ENCODE measurements at regions not wholly inside any gene's neighbourhood (a gene's known extent, or its start where the extent isn't known, plus 50 kb on each side); places are given as distances from the start of the nearest gene placed in this dataset.
"Not testable (repeated sequence)": the region's sequence is repeated elsewhere in the genome, so short reads cannot be mapped to it uniquely, and the experiment has no call there.

DNA sequence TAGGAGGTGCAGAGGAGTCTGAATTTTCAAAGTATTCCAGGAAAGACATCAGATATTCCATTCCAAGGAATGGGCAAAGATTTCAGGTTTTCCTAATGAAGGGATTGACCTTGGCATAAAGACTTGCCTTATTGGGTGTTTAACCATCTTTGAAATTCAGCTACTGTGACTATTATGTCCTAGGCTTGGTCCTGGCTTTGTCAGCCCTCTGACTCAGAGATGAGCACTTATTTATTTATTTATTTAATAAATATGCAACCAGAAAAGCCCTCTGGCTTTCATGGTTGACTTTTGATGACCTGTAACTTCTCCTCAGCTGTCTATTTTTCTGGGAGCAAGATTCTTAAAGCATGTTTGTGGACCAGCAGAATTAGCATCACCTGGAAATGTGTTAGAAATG lies 455.1 kb downstream of the KIF2B start:
- DNase-seq (ENCODE audit: low read depth, low spot score) = no peak
- no peak overlapping the region for H3K4me3 ChIP-seq (ENCODE audit: low read length)

DNA sequence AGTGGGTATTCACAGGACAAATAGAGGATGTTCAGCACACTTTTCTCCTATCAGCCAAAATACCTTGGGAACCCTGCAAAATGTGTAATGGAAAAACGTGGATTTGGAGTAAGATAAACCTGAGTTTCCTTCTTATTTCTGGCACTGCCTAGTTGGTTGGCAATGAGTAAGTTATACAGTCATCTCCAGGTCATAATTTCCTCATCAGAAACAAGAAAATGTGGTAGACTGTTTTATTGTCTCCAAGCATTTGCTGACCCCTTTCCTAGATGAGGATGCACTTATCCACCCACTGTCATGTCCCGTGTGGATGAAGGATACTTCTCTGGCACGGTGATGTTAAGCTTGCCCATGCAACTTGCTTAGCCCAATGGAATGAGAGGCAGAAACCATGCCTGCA lies 458.0 kb downstream of the KIF2B start:
- no peak overlapping the region for H3K4me3 ChIP-seq (ENCODE audit: low read length)
- no peak for DNase-seq (ENCODE audit: low read depth, low spot score)

DNA sequence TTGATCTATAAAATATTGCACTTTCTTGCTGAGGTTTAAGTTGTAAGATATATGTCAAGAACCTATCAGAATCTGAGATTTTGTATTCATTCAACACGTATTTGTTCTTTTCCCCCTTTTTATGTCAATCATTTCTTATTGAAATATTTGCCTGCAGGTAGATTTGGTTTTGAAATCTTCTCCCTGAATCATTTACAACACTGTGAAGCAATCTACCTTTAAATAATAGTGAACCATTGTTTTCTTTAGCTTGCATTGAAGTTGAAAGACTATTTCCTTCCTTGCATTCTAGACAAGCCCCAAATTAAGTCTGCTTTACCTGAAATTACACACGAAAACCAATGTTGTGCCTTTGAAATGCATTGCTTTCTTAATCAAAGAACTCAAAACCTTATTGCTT lies 460.2 kb downstream of the KIF2B start:
- no peak for DNase-seq (ENCODE audit: low read depth, low spot score)

DNA sequence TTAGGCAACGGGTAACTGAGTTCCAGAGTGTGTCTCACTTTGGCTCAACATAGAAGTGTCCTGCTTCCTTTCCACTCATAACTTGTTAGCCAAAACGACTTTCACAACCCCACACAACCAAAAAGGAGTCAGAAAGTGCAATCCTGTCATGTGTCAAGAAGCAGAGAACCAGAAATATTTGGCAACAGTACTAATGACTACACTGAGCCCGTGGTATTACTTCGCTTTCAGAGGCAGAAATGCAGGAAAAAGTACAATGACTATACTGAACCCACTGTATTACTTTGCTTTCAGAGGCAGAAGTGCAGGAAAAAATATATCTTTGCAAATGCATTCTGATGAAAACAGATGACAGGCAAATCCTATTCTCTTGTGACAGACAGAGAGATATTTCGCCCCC lies 484.6 kb downstream of the KIF2B start:
- DNase-seq (ENCODE audit: low read depth, low spot score) = no peak
- no peak overlapping the region for H3K4me3 ChIP-seq (ENCODE audit: low read length)

More for the DNA sequence above, 460.2 kb downstream of the KIF2B start:
- no peak overlapping the region for H3K4me3 ChIP-seq (ENCODE audit: low read length)

DNA sequence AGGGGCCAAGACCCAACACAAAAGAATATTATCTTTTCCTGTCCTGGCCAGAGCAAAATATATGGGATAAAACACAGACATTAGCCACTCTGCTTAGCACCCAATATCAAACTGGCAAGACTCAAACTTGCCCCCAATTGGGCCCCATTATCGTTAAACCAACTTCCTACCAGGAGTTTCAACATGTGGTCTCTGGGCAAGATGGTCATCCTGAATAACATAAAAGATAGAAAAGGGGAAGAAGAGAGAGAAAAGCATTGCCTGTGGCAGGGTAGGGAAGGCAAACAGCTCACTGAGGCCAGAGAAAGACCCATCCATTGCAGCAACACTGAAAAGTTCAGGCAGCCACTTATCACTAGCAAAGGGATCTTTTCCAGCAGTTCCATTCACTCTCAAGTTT lies 502.1 kb downstream of the KIF2B start:
- no peak overlapping the region for H3K4me3 ChIP-seq (ENCODE audit: low read length)
- no peak for DNase-seq (ENCODE audit: low read depth, low spot score)

DNA sequence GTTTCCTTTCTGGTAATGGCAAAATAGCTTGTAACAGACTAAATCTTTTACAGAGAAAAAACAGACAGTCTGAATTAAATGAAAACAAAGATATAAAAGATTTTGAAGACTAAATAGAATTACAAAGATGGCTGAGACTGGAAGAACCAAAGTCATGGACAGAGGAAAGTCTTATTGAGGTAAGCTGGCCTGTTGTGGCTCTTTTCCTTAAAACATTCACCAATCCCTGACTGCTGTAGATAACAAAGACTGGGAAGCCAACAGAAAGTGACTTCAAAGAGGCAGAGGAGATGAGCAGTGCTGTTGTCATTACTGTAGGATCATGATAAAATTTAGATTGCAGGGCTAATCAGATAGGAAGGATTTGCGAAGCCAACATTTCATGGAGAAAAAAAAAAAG lies 517.0 kb downstream of the KIF2B start:
- no peak overlapping the region for H3K4me3 ChIP-seq (ENCODE audit: low read length)
- DNase-seq (ENCODE audit: low read depth, low spot score) = no peak

DNA sequence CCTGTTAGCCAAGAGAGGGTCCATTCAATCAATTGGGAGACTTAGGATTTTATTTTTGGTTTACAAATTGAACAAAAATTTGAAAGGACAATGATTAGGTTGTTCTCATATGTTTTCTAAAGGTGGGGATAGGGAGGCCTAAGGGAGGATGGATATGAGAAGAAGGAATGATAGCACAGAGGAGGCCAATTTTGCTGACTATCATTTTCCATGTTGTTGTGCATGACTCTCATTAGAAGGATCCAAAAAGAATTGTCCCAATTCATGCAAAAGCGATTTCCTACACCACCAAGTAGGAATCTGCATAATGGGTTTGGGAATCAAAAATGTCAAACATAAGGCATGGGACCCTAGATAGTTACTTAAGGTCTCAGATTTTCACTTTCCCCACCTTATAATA lies 524.8 kb downstream of the KIF2B start:
- H3K4me3 ChIP-seq (ENCODE audit: low read length) = no peak overlapping the region
- no peak for DNase-seq (ENCODE audit: low read depth, low spot score)

DNA sequence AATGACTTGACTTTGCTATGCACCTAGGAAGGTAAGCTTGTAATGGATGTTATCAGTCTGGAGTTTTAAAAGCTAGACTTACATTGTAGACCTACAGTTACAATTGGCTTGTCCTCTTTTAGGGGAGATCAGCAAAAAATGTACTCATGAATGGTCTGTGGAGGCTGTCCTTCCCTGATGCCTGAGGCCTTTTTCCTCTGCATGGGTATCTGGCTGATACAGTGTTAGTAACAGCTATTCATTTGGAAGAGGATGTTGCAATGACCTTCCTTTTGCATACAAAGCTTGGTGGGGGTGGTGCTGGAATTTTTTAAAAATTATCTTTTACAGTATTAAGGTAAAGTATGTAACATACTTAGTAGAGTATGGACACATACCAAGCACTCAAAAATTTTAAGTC lies 525.5 kb downstream of the KIF2B start:
- DNase-seq (ENCODE audit: low read depth, low spot score) = no peak

DNA sequence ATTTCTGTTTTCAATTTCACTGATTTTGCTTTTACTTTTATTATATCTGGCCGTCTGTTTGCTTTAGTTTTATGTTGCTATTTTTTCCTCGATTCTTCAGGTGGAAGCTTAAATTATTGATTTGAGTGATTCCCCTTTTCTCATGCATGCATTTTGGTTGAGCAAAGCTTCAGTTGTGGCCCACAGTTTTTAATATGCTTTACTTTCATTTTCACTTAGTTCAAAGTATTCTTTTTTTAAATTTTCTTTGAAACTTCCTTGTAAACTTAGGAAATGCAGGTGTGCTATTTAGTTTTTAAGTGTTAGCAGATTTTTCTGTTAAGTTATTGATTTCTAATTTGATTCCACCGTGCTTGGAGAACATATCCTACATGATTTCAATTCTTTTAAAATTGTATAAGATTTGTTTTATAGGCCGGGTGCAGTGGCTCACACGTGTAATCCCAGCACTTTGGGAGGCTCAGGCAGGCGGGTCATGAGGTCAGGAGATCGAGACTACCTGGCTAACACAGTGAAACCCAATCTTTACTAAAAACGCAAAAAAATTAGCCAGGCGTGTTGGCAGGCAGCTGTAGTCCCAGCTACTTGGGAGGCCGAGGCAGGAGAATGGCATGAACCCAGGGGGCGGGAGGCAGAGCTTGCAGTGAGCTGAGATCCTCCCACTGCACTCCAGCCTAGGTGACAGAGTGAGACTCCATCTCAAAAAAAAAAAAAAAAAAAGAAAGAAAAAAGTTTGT lies 531.2 kb downstream of the KIF2B start:
- peak; percentile 2 for DNase-seq (ENCODE audit: low read depth, low spot score)
- H3K4me3 ChIP-seq (ENCODE audit: low read length) = no peak overlapping the region

More for the DNA sequence above, 525.5 kb downstream of the KIF2B start:
- no peak overlapping the region for H3K4me3 ChIP-seq (ENCODE audit: low read length)

DNA sequence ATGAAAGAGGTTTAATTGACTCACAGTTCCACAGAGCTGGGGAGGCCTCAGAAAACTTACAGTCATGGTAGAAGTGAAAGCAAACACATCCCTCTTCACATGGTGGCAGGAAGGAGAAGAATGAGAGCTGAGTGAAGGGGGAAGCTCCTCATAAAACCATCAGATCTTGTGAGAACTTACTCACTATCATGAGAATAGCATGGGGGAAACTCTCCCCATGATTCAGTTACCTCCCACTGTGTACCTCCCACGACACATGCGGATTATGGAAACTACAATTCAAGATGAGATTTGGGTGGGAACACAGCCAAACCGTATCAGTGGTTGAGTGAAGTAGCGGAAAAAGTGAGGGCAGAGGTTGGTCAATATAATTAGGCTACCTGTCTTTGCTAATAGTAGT lies 538.3 kb downstream of the KIF2B start:
- DNase-seq (ENCODE audit: low read depth, low spot score); H3K4me3 ChIP-seq (ENCODE audit: low read length): not testable (repeated sequence)

DNA sequence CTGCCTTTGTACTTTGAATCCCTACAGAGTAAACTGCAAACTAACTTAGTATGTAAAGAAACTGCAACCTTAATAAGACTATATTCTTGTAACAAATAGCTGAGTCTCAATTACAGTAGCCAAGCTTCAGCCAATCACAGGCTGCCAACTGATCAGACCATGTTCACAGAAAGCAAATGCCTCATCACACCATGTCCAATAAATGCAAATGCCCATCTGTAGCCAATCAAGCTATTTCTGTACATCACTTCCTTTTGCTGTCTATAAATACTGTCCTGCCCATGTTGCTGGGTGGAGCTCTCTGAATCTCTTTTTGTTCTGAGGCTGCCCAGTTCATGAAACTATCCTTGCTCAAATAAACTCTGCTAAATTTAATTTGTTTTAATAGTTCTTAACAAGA lies 531.7 kb upstream of the TOM1L1 start:
- H3K4me3 ChIP-seq (ENCODE audit: low read length) = no peak overlapping the region
- no peak for DNase-seq (ENCODE audit: low read depth, low spot score)

DNA sequence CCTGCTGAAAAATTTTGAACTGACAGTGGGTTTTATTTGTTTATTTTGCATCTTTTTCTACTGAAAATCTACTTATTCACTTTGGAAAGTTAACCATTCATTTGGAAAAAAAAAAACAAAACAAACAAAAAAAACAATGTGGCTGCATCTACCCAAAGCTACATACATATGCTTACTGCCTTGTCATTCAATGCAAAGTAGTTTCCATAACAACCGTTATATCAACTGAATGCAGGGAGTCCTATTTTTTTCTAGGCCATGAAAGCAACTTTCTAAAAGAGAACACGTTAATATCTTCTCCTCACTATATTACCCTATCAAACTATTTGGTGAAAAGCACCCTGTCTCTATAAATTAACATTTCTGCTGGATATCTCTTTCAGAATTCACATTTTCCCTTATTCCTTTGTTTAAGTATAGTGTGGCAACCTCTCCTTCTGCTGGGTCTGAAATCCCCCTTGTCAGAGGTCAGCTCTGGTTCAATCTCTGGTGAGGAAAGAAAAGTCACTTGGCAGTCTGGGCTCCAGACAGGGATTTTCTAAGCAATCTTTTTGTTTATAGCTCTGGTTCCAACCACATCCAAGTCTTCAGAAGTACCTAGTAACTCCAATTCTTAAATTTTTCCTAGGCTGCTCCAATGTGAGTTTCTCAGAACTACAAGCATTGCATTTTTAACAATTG lies 528.4 kb upstream of the TOM1L1 start:
- H3K4me3 ChIP-seq (ENCODE audit: low read length) = no peak overlapping the region
- no peak for DNase-seq (ENCODE audit: low read depth, low spot score)

DNA sequence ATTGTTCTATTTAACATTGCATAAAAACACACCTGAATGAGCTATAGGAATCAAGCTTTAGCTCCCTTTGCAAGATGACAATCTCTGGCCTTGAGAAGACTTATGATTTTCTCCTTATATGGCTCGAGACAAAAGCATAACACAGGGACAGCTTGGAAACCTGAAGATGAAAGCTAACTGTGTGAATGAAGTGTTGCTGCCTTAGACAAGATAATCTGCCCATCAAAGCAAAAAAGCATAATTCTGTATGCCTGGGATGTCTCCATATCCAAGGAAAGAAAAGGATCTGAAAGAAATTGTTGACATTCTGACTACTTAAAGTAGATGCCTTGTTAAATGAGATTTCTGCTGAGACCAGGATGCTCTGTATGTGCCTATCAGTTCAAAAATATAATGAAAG lies 526.7 kb upstream of the TOM1L1 start:
- no peak overlapping the region for H3K4me3 ChIP-seq (ENCODE audit: low read length)
- no peak for DNase-seq (ENCODE audit: low read depth, low spot score)

DNA sequence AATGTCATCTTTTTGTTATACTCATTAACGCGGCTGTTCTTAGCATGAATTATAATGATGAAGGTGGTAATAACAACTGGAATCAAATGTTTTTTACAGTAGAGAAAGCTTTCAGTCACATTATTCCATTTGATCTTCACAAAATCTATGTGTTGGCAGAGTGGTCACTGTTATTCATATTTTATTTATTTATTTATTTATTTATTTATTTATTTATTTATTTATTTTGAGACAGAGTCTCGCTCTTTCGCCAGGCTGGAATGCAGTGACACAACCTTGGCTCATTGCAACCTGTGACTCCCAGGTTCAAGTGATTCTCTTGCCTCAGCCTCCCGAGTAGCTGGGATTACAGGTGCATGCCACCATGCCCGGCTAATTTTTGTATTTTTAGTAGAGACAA lies 524.2 kb upstream of the TOM1L1 start:
- H3K4me3 ChIP-seq (ENCODE audit: low read length); DNase-seq (ENCODE audit: low read depth, low spot score): not testable (repeated sequence)

DNA sequence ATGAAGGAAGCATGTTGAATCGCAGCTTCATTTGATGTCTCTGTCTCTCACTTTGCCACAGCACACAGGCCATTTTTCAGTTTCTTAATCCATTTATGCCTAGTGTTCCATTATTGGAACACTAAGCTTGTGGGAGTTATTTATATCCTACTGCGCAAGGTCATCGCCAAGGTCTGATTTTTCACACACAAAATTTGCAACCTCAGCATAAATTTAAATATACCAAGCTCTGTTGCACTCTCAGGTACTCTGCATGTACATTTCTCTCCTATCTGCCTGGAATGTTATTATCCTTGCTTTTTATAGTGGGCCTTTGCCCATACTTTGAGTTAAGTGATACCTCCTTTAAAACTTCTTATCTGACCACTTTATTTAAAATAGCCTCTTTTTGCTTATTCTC lies 519.2 kb upstream of the TOM1L1 start:
- no peak for DNase-seq (ENCODE audit: low read depth, low spot score)
- no peak overlapping the region for H3K4me3 ChIP-seq (ENCODE audit: low read length)

DNA sequence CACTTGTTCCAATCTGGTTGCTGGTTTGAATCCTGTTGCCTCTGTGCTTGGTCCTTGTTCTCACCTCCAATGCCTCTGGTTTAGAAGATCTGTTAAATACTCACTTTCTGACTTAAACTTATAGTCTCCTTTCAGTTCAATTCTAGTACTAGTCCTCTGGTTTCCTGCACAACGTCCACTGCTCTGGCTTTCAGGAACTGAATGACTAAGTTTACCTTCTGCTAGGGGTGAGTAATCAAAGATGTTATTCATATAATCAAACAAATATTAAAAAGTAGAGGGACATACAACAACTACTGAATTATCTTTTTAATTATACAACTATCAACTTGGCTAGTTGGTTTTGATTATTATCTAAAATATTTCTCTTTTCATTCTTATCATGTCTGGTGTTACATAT lies 496.4 kb upstream of the TOM1L1 start:
- H3K4me3 ChIP-seq (ENCODE audit: low read length) = no peak overlapping the region
- DNase-seq (ENCODE audit: low read depth, low spot score) = no peak

DNA sequence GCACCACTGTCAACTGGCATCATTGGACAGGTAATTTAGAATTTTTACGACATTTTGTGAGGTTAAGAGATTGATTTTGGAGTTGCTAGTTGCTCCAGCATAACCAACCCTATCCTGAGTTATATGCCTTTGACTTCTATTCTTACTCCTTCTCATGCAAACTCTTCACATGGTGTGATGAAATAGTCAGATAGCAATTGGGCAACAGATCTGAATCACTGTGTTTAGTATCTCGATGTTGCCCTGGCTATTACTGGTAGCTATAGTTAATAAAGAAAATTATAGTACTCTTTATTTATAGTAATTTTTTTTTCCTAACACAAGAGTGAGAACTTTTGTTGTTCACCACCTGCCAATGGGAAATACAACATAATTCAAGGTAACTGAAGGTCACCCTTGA lies 494.8 kb upstream of the TOM1L1 start:
- DNase-seq (ENCODE audit: low read depth, low spot score) = no peak
- no peak overlapping the region for H3K4me3 ChIP-seq (ENCODE audit: low read length)

DNA sequence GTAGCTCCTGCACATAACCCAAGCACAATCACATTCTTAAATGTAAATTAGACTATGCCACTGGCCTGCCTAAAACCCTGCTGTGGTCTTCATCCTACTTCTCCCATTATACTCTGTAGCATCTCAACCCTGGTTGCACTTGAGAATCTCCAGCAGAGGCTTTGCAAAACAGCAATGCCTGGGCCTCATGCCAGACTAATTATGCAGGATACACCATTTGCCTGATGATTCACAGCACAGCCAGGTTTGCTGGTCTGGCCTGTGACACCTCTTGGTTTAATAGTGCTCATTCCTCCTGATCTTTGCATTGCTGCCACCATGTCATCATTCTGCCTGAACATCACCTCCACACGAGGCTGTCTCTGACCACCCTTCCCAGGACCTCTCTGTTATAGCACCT lies 491.9 kb upstream of the TOM1L1 start:
- no peak overlapping the region for H3K4me3 ChIP-seq (ENCODE audit: low read length)
- no peak for DNase-seq (ENCODE audit: low read depth, low spot score)

DNA sequence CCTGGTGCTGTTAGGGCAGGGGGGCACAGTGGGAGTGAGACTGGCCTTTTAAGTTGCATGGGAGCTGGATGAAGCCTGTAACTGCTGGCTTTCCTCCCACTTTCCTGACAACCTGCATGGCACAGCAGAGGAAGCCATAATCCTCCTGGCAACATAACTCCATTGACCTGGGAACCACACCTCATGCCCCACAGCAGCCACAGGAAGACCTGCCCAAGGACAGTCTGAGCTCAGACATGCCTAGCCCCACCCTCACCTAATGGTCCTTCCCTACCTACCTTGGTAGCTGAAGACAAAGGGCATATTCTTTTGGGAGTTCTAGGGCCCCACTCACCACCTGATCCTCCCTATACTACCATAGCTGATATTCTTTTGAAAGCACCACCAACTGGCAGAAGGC lies 482.2 kb upstream of the TOM1L1 start:
- no peak overlapping the region for H3K4me3 ChIP-seq (ENCODE audit: low read length)
- DNase-seq (ENCODE audit: low read depth, low spot score) = no peak

DNA sequence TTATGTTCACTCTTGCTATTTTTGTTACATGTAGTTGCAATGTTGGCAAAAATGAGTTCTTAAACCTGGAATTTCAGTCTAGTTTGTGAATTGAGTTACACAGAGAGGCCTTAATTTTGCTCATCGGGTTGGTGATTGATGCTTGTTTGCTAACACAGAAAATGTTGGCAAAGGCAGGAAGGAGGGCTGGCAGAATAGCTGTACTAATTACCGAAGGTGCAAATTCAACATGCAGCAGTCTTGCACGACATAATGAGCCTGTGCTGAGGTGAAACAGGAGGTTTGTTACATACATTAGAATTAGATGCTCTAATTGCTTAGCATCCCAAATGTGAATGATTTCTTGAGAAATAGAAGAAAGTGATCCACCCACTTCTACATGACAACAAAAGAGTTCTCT lies 475.0 kb upstream of the TOM1L1 start:
- DNase-seq (ENCODE audit: low read depth, low spot score) = no peak
- H3K4me3 ChIP-seq (ENCODE audit: low read length) = no peak overlapping the region

DNA sequence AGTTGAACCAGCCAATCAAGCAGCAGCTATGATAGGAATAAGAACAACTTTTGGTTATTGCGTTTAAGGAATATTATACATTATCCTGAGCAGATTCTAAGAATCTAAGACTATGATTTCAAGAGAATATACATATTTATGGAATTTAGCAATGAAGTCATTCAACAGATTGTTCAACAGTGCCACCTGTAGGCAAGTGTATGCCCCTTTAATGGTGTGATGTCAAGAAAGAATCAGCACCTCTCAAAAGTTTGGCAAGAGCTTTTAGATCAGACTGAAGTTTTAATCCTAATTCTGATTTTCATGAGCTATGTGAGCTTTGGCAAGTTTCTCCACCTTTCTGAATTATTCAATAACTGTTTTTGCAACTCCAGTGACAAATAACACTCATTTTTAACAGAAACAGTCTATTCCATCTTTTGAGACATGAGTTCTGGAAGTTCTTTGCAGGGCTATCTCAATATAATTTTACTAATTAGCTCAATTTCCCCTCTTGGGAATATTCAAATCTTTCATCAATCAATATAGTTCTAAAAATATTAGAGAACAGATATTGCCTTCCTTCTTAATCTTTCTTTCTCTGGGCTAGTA lies 474.3 kb upstream of the TOM1L1 start:
- no peak overlapping the region for H3K4me3 ChIP-seq (ENCODE audit: low read length)
- peak; percentile 33 for DNase-seq (ENCODE audit: low read depth, low spot score)
